IMR-90 (cell line): ENCODE measurements at regions not wholly inside any gene's neighbourhood (a gene's known extent, or its start where the extent isn't known, plus 50 kb on each side); places are given as distances from the start of the nearest gene placed in this dataset.

Source experiments
- ATAC-seq: fragments of 200-7000 bp; cut with Tn5 transposase; 2 replicates; pipeline ENCODE4 v1.9.1; 2020; ENCODE audit warnings: low read depth, mild to moderate bottlenecking, moderate library complexity
- BruUV-seq: library from RNA; stranded (reverse); fragments of 400-500 nt; replicated peaks from 2 replicates; lab custom pipeline; 2021; lab: Mats Ljungman, UMichigan
- CTCF ChIA-PET: fragments of 300-600 bp; formaldehyde crosslinking; extraction: SDS; loops from one replicate; lab custom pipeline; 2021; ENCODE audit warnings: antibody characterized with exemption; lab: Yijun Ruan, JAX
- POLR2A ChIA-PET: fragments of 300-600 bp; sonication (Branson Sonifier 250); formaldehyde crosslinking; loops from one replicate; lab custom pipeline; 2022; ENCODE audit warnings: antibody characterized with exemption; ENCODE audit not compliant: unreplicated experiment; lab: Charles Lee
- DNase-seq: peaks from one replicate; pipeline ENCODE4 v3.0.0; 2013
- H2AFZ ChIP-seq: replicated peaks from 2 replicates; pipeline ENCODE3; 2013; ENCODE audit warnings: low read length, mild to moderate bottlenecking; ENCODE audit not compliant: poor library complexity
- H2AK5ac ChIP-seq: 2 replicates; pipeline ENCODE4 v1.6.1; 2013; ENCODE audit warnings: low read depth, low read length, inconsistent platforms
- H2AK9ac ChIP-seq: replicated peaks from 2 replicates; pipeline ENCODE3; 2013; ENCODE audit warnings: mild to moderate bottlenecking, low read depth, low read length, moderate library complexity; ENCODE audit not compliant: poor library complexity
- H2BK120ac ChIP-seq: 2 replicates; pipeline ENCODE4 v1.6.1; 2013; ENCODE audit warnings: low read depth, low read length, inconsistent platforms
- H2BK15ac ChIP-seq: 3 replicates; pipeline ENCODE4 v1.6.1; 2013; ENCODE audit warnings: low read depth, low read length, inconsistent platforms
- H2BK20ac ChIP-seq: 2 replicates; pipeline ENCODE4 v1.6.1; 2013; ENCODE audit warnings: low read depth, mild to moderate bottlenecking, inconsistent platforms, low read length, moderate library complexity
- H2BK5ac ChIP-seq: 2 replicates; pipeline ENCODE4 v1.6.1; 2013; ENCODE audit warnings: mild to moderate bottlenecking, low read depth, low read length, inconsistent platforms; ENCODE audit not compliant: poor library complexity, severe bottlenecking
- H3K14ac ChIP-seq: replicated peaks from 2 replicates; pipeline ENCODE4 v1.6.1; 2013; ENCODE audit warnings: low read depth, low read length, inconsistent platforms
- H3K18ac ChIP-seq: 2 replicates; pipeline ENCODE4 v1.6.1; 2013; ENCODE audit warnings: low read depth, low read length, control low read depth
- H3K23ac ChIP-seq: 2 replicates; pipeline ENCODE4 v1.6.1; 2013; ENCODE audit warnings: low read depth, low read length, inconsistent platforms
- H3K27ac ChIP-seq: 2 replicates; pipeline ENCODE4 v1.5.1; 2013; ENCODE audit warnings: mild to moderate bottlenecking, control low read depth, low read length; ENCODE audit not compliant: insufficient read depth
- H3K27me3 ChIP-seq: 2 replicates; pipeline ENCODE4 v1.6.1; 2013; ENCODE audit warnings: low read length; ENCODE audit not compliant: control insufficient read depth, insufficient read depth
- H3K36me3 ChIP-seq: 2 replicates; pipeline ENCODE4 v1.6.1; 2013; ENCODE audit warnings: low read length, mixed read lengths; ENCODE audit not compliant: control insufficient read depth, insufficient read depth
- H3K4ac ChIP-seq: 2 replicates; pipeline ENCODE4 v1.6.1; 2013; ENCODE audit warnings: low read depth, low read length, inconsistent platforms
- H3K4me1 ChIP-seq: 2 replicates; pipeline ENCODE4 v1.6.1; 2013; ENCODE audit warnings: low read length, mixed read lengths; ENCODE audit not compliant: control insufficient read depth, insufficient read depth
- H3K4me2 ChIP-seq: 2 replicates; pipeline ENCODE4 v1.6.1; 2013; ENCODE audit warnings: low read depth, mild to moderate bottlenecking, control low read depth, low read length, moderate library complexity
- H3K4me3 ChIP-seq: 2 replicates; pipeline ENCODE4 v1.5.1; 2013; ENCODE audit warnings: low read depth, mild to moderate bottlenecking, control low read depth, low read length, moderate library complexity; ENCODE audit not compliant: insufficient read depth
- H3K56ac ChIP-seq: 2 replicates; pipeline ENCODE4 v1.6.1; 2013; ENCODE audit warnings: low read length, inconsistent platforms; ENCODE audit not compliant: insufficient read depth; ENCODE audit errors: extremely low read depth
- H3K79me1 ChIP-seq, 2 experiments: 2 replicates each; pipeline ENCODE4 v1.6.1; 2013; ENCODE audit warnings: low read length in 2 of 2, inconsistent platforms in 1 of 2, low read depth in 1 of 2
- H3K9ac ChIP-seq: 2 replicates; pipeline ENCODE4 v1.6.1; 2013; ENCODE audit warnings: low read depth, low read length, control low read depth
- H3K9me1 ChIP-seq: 2 replicates; pipeline ENCODE4 v1.6.1; 2013; ENCODE audit warnings: low read length, inconsistent platforms; ENCODE audit not compliant: insufficient read depth
- H3K9me3 ChIP-seq: 2 replicates; pipeline ENCODE4 v1.6.1; 2013; ENCODE audit warnings: low read length; ENCODE audit not compliant: control insufficient read depth, insufficient read depth
- H4K20me1 ChIP-seq: 2 replicates; pipeline ENCODE4 v1.6.1; 2013; ENCODE audit warnings: low read length, inconsistent platforms; ENCODE audit not compliant: insufficient read depth
- H4K5ac ChIP-seq: 2 replicates; pipeline ENCODE4 v1.6.1; 2013; ENCODE audit warnings: mild to moderate bottlenecking, low read depth, low read length, control low read depth
- H4K8ac ChIP-seq, 2 experiments: 2 replicates each; pipeline ENCODE4 v1.6.1; 2013; ENCODE audit warnings: low read depth in 2 of 2, low read length in 2 of 2, control low read depth in 1 of 2, inconsistent platforms in 1 of 2
- H4K91ac ChIP-seq: 2 replicates; pipeline ENCODE4 v1.6.1; 2013; ENCODE audit warnings: low read depth, low read length, inconsistent platforms; ENCODE audit not compliant: insufficient read depth
- CHD1 ChIP-seq: IDR thresholded peaks from 2 replicates; pipeline ENCODE4 v1.6.1; 2012; ENCODE audit warnings: low read depth, low read length, improper control_type of control experiment
- FOS ChIP-seq: fragments of 150-350 bp; IDR thresholded peaks from 2 replicates; pipeline ENCODE4 v1.6.1; 2016; ENCODE audit warnings: low read depth, low read length
- MAZ ChIP-seq: IDR thresholded peaks from 2 replicates; pipeline ENCODE4 v1.6.1; 2012; ENCODE audit warnings: low read depth, mild to moderate bottlenecking, low read length, improper control_type of control experiment, moderate library complexity, borderline replicate concordance
- POLR2A ChIP-seq: IDR thresholded peaks from 2 replicates; pipeline ENCODE4 v1.6.1; 2012; ENCODE audit warnings: mild to moderate bottlenecking, low read depth, low read length
- RAD21 ChIP-seq: IDR thresholded peaks from 2 replicates; pipeline ENCODE4 v1.6.1; 2012; ENCODE audit warnings: low read length, improper control_type of control experiment
- SMC3 ChIP-seq: fragments of 150-350 bp; IDR thresholded peaks from 2 replicates; pipeline ENCODE4 v1.6.1; 2016; ENCODE audit warnings: low read depth, mild to moderate bottlenecking, antibody characterized with exemption, low read length, moderate library complexity
- whole genome bisulfite sequencing, 2 experiments: methylation state at CpG; one replicate each; pipeline versions ENCODE4 v1.1.5 to v1.1.7; 2013; ENCODE audit warnings: missing lambda C conversion rate in 2 of 2; ENCODE audit not compliant: insufficient read length in 1 of 2; ENCODE audit errors: extremely low coverage in 2 of 2; 5-methylcytosine and 5-hydroxymethylcytosine counted together
- dilution Hi-C: fragments of 300-500 bp; cut with HindIII; formaldehyde crosslinking; loops from one replicate; pipeline ENCODE4 v1.14.3; 2018; ENCODE audit warnings: low sequenced_read_pairs; ENCODE audit not compliant: unreplicated experiment
- in situ Hi-C: fragments of 300-500 bp; cut with MboI; formaldehyde crosslinking; loops from 3 replicates; pipeline ENCODE4 v1.14.3; 2019; ENCODE audit warnings: low sequenced_read_pairs, inconsistent platforms, mixed read lengths
- intact Hi-C: fragments of 100-400 bp; cut with micrococcal nuclease; formaldehyde crosslinking; loops from 2 replicates; pipeline ENCODE4 v1.10.0; 2022
- TF ChIP-seq, protein P1 (sequence below): fragments of 150-350 bp; IDR thresholded peaks from 2 replicates; pipeline ENCODE4 v1.6.1; 2017; ENCODE audit warnings: mild to moderate bottlenecking, antibody characterized with exemption, low read length, low read depth

DNA sequence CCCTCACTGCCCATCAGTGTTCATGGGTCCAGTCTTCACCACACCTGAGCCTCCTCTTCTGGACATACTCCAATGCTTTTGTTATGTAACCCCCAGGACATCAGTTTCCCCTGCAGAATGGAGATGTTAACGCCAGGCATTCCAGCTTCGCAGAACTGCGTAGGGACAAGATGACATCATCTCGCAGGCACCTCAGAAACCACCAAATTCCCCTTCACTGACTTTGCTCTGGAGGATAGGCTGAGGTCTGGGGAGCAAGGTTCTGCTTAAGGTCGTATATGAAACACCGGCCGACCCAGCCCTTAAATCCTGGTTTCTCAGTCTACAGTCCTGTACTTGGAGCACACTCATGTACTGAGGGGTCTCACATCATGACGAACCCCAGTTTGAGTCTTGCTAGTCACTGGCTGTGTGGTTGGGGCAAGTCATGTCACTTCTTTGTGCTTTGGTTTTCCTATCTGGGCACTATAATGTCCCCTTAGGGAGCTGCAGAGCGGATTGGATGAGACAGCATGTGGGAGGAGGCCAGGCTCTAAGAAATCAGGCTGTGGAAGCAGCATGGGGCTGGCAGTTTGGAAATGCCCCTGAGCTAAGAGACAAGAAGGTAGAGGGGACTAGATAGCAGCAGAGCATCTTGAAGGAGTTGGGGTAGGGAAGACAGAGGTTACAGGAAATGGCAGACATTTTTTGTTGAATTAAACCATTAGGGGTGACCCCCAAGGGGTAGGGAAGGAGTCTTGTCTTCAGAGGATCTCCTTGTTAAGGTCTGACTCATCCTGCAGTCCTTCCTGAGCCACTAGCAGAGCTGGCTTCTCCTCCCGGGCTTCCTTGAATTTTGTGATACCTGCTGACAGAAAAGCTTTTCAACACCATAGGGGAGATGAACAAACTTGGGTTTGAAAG, 138.3 kb downstream of the FOXD2 start:
- no peaks in the 10 kb centered on the region for H3K9me3 ChIP-seq
- H3K23ac ChIP-seq, result no peak overlapping the region
- no peak overlapping the region for H2BK120ac ChIP-seq
- no peak overlapping the region for H4K8ac ChIP-seq
- no peak overlapping the region for H4K5ac ChIP-seq
- H3K36me3 ChIP-seq, result no peaks in the 10 kb centered on the region
- no peak overlapping the region for H2AK5ac ChIP-seq
- no peak overlapping the region for H3K14ac ChIP-seq
- H2AFZ ChIP-seq, result peak overlapping the region; percentile 32
- DNase-seq, result peak; percentile 56
- H3K4me3 ChIP-seq, result no peak overlapping the region
- H3K79me1 ChIP-seq, result no peaks in the 10 kb centered on the region
- no peak overlapping the region for H3K56ac ChIP-seq
- no peak overlapping the region for H2BK15ac ChIP-seq
- no peaks in the 10 kb centered on the region for H4K20me1 ChIP-seq
- H3K27me3 ChIP-seq, result peaks cover 16% of the 10 kb centered on the region
- CTCF ChIA-PET, result no interaction called here
- H3K9me1 ChIP-seq, result no peaks in the 10 kb centered on the region; the same call in 1 of the 2 replicates
- H3K18ac ChIP-seq, result no peak overlapping the region
- in situ Hi-C loops, result no loop called here
- H2BK5ac ChIP-seq, result peak overlapping the region; percentile 16
- H3K4ac ChIP-seq, result no peak overlapping the region
- H3K27ac ChIP-seq, result no peak overlapping the region
- no peak; the same call in 1 of the 2 replicates for ATAC-seq
- no peak overlapping the region for H2AK9ac ChIP-seq
- no peak overlapping the region for H3K9ac ChIP-seq
- intact Hi-C loops, result no loop called here
- POLR2A ChIA-PET, result no interaction called here
- no peak overlapping the region for H3K4me2 ChIP-seq
- no TSS peak for BruUV-seq
- dilution Hi-C loops, result no loop called here
- WGBS, 2 experiments, result 40% methylated on average over 1 of the region's 10 CpGs; no CpG with 5 or more reads in 1 of the 2 experiments
- no peaks in the 10 kb centered on the region; the same call in 1 of the 2 replicates for H3K4me1 ChIP-seq
- TF ChIP-seq MAZ, result no peak
- no peak for TF ChIP-seq FOS
- TF ChIP-seq POLR2A, result no peak
- TF ChIP-seq CHD1, result no peak
- TF ChIP-seq, protein P1, sequence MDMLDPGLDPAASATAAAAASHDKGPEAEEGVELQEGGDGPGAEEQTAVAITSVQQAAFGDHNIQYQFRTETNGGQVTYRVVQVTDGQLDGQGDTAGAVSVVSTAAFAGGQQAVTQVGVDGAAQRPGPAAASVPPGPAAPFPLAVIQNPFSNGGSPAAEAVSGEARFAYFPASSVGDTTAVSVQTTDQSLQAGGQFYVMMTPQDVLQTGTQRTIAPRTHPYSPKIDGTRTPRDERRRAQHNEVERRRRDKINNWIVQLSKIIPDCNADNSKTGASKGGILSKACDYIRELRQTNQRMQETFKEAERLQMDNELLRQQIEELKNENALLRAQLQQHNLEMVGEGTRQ, result no peak
- TF ChIP-seq RAD21, result no peak
- TF ChIP-seq SMC3, result no peak
- no peak overlapping the region for H2BK20ac ChIP-seq
- H4K91ac ChIP-seq, result no peak overlapping the region
